ENCODE measurements at regions not wholly inside any gene's neighbourhood (a gene's known extent, or its start where the extent isn't known, plus 50 kb on each side); places are given as distances from the start of the nearest gene placed in this dataset.

- H3K27ac ChIP-seq, result no peak overlapping the region
- no peak for TF ChIP-seq CTCF (IDR thresholded peaks at IDR 0.05; ENCODE audit: low read depth, low read length)
- H3K9me3 ChIP-seq (ENCODE audit: low read depth), result no peaks in the 10 kb centered on the region
- H3K36me3 ChIP-seq, result no peaks in the 10 kb centered on the region
- DNase-seq (ENCODE audit: low read depth in 1 of 2, low spot score in 1 of 2), result no peak
- no peak overlapping the region for H3K4me3 ChIP-seq
- no peaks in the 10 kb centered on the region for H3K27me3 ChIP-seq
- H3K4me1 ChIP-seq (ENCODE audit: low read depth), result peaks cover 3% of the 10 kb centered on the region
These were observed 52.6 kb upstream of the RUFY1 start for GRCh38 chr5:179497636-179498340.

DNA sequence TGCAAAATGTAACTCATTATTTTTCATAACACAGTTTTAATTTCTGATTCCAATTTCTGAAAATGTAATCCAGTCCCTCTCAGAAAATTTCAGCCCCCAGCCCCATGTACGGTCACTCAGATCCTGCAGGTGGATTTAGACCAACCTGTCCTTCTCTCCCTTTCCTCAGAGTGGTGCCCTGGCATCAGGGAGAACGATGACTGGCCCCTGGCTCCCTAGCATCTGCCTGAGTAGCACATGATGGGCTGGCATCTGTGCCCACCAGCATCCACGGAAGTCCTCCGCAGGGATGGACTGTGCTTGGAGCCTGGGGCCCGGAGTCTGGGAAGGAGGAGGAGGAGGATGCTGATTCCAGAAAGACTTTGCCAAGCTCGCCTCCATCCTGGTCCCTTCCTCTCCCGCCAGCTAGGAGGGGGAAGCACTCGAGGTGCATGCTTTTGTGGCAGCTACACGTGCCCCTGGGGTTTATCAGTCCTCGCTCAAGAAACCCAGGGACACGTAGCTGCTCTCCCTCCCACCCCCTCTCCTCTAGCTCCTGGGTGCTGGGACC is 54.4 kb upstream of the RUFY1 start:
- Histone ChIP-seq H3K4me3 (no peak overlapping the region), H3K36me3 (no peaks in the 10 kb centered on the region), H3K27ac (no peak overlapping the region), H3K9me3 (ENCODE audit: low read depth) (no peaks in the 10 kb centered on the region), H3K27me3 (no peaks in the 10 kb centered on the region), H3K4me1 (ENCODE audit: low read depth) (peaks cover 3% of the 10 kb centered on the region)
- TF ChIP-seq CTCF (IDR thresholded peaks at IDR 0.05; ENCODE audit: low read depth, low read length), result no peak
- DNase-seq (ENCODE audit: low read depth in 1 of 2, low spot score in 1 of 2), result peak in 1 of 2 donors; percentile 25

DNA sequence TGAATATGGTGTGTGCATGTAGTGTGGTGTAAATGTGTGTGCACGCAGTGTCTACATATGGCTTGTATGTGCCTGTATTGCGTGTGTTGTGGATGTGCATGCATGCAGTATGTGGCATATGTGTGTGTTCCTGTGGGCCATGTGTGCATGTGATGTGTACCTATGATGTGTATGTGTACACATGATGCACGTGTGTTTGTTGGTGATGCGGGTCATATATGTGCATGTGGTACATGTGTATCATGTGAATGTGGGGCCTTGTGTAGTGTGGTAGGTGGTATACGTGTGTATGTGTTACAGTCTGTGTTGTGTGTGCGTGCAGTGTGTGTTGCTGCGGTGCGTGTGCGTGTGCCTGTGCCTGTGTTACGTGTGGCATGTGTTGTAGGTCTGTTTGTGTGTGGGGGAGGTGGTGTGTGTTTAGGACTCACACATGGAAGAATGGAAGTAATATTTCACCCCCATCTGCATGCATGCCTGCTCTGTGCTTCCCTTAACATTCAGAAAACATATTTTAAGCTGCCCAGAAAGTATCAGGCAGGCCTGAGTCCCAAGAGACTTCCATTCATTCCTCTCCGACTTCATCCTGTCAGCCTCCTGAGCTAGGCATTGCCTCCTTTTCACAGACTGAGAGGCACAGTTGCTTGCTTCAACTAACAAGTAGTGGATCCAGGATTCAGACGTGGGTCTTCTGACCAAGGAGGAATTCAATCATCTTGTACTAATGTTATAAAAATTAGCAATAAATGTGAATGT is 55.4 kb upstream of the RUFY1 start:
- Histone ChIP-seq H3K4me1 (ENCODE audit: low read depth) (peaks cover 3% of the 10 kb centered on the region), H3K36me3 (no peaks in the 10 kb centered on the region), H3K27me3 (no peaks in the 10 kb centered on the region), H3K27ac (no peak overlapping the region), H3K9me3 (ENCODE audit: low read depth) (no peaks in the 10 kb centered on the region), H3K4me3 (no peak overlapping the region)
- TF ChIP-seq CTCF (IDR thresholded peaks at IDR 0.05; ENCODE audit: low read depth, low read length), result no peak
- DNase-seq (ENCODE audit: low read depth in 1 of 2, low spot score in 1 of 2), result peak in 1 of 2 donors; percentile 7

GRCh38 chr5:179488975-179489374 is 61.4 kb upstream of the RUFY1 start:
- peaks cover 11% of the 10 kb centered on the region for H3K4me1 ChIP-seq (ENCODE audit: low read depth)
- no peaks in the 10 kb centered on the region for H3K9me3 ChIP-seq (ENCODE audit: low read depth)
- H3K36me3 ChIP-seq, result no peaks in the 10 kb centered on the region
- no peak overlapping the region for H3K4me3 ChIP-seq
- no peak overlapping the region for H3K27ac ChIP-seq
- H3K27me3 ChIP-seq, result no peaks in the 10 kb centered on the region
- DNase-seq (ENCODE audit: low read depth in 1 of 2, low spot score in 1 of 2), result peak in 1 of 2 donors; percentile 36
- TF ChIP-seq CTCF (IDR thresholded peaks at IDR 0.05; ENCODE audit: low read depth, low read length), result no peak

GRCh38 chr5:179488491-179488890 is 61.9 kb upstream of the RUFY1 start:
- Histone ChIP-seq H3K27ac (no peak overlapping the region), H3K4me1 (ENCODE audit: low read depth) (peaks cover 11% of the 10 kb centered on the region), H3K4me3 (no peak overlapping the region), H3K9me3 (ENCODE audit: low read depth) (no peaks in the 10 kb centered on the region), H3K36me3 (no peaks in the 10 kb centered on the region), H3K27me3 (no peaks in the 10 kb centered on the region)
- TF ChIP-seq CTCF (IDR thresholded peaks at IDR 0.05; ENCODE audit: low read depth, low read length), result no peak
- DNase-seq (ENCODE audit: low read depth in 1 of 2, low spot score in 1 of 2), result peak in 1 of 2 donors; percentile 63

Measured in cardiac muscle cell (in vitro differentiated cells and primary cell).